GM23338 (cell line): ENCODE measurements at regions not wholly inside any gene's neighbourhood (a gene's known extent, or its start where the extent isn't known, plus 50 kb on each side); places are given as distances from the start of the nearest gene placed in this dataset.

ENCODE experiments used
- ATAC-seq: fragments of 200-7000 bp; cut with Tn5 transposase; 3 replicates; pipeline ENCODE4 v1.9.1; 2020
- DNase-seq: peaks from one replicate; pipeline ENCODE4 v3.0.0-alpha.2; 2015; ENCODE audit warnings: low spot score
- H2AFZ ChIP-seq: fragments of 200-600 bp; sonication (generic); 2 replicates; pipeline ENCODE4 v1.8.0; 2016; ENCODE audit warnings: antibody characterized with exemption, mild to moderate bottlenecking, moderate library complexity
- H3F3A ChIP-seq: fragments of 200-600 bp; sonication (generic); replicated peaks from 2 replicates; pipeline ENCODE4 v1.8.0; 2017; ENCODE audit warnings: antibody characterized with exemption, mixed run types, low read depth
- H3K27ac ChIP-seq: fragments of 200-600 bp; sonication (generic); 2 replicates; pipeline ENCODE4 v1.6.1; 2016; ENCODE audit warnings: low read depth
- H3K27me3 ChIP-seq: fragments of 200-600 bp; sonication (generic); 2 replicates; pipeline ENCODE4 v1.8.0; 2016; ENCODE audit warnings: mild to moderate bottlenecking, mixed run types, moderate library complexity; ENCODE audit not compliant: insufficient read depth
- H3K36me3 ChIP-seq: fragments of 200-600 bp; sonication (generic); 2 replicates; pipeline ENCODE4 v1.8.0; 2016; ENCODE audit warnings: mild to moderate bottlenecking; ENCODE audit not compliant: insufficient read depth
- H3K4me1 ChIP-seq: fragments of 200-600 bp; sonication (generic); 2 replicates; pipeline ENCODE4 v1.8.0; 2016; ENCODE audit warnings: mild to moderate bottlenecking, moderate library complexity; ENCODE audit not compliant: insufficient read depth
- H3K4me2 ChIP-seq: fragments of 200-600 bp; sonication (generic); 2 replicates; pipeline ENCODE4 v1.7.1; 2017; ENCODE audit warnings: mixed run types
- H3K4me3 ChIP-seq: fragments of 200-600 bp; sonication (generic); 2 replicates; pipeline ENCODE4 v1.6.1; 2016; ENCODE audit warnings: mixed run types
- H3K79me2 ChIP-seq: fragments of 200-600 bp; sonication (generic); replicated peaks from 2 replicates; pipeline ENCODE4 v1.8.0; 2017; ENCODE audit warnings: mild to moderate bottlenecking; ENCODE audit not compliant: insufficient read depth
- H3K9me2 ChIP-seq: fragments of 200-600 bp; sonication (generic); 2 replicates; pipeline ENCODE4 v1.8.0; 2017; ENCODE audit not compliant: insufficient read depth
- H4K20me1 ChIP-seq: fragments of 200-600 bp; sonication (generic); replicated peaks from 2 replicates; pipeline ENCODE4 v1.8.0; 2017; ENCODE audit warnings: mild to moderate bottlenecking; ENCODE audit not compliant: insufficient read depth
- H3K27ac Mint-ChIP-seq: 2 replicates; pipeline ENCODE4 v1.8.0; 2020; ENCODE audit warnings: inconsistent platforms, mild to moderate bottlenecking, moderate library complexity, mixed read lengths
- H3K27me3 Mint-ChIP-seq: 3 replicates; pipeline ENCODE4 v1.8.0; 2022; ENCODE audit warnings: low read depth, mild to moderate bottlenecking, moderate library complexity, mixed read lengths, inconsistent platforms; ENCODE audit not compliant: insufficient read depth, poor library complexity
- H3K36me3 Mint-ChIP-seq: 3 replicates; pipeline ENCODE4 v1.8.0; 2021; ENCODE audit warnings: low read depth, mild to moderate bottlenecking, inconsistent platforms, moderate library complexity, mixed read lengths
- H3K4me1 Mint-ChIP-seq: 3 replicates; pipeline ENCODE4 v1.8.0; 2020; ENCODE audit warnings: mild to moderate bottlenecking, inconsistent platforms, mixed read lengths
- H3K4me3 Mint-ChIP-seq: 3 replicates; pipeline ENCODE4 v1.8.0; 2021; ENCODE audit warnings: moderate library complexity, mild to moderate bottlenecking, inconsistent platforms, mixed read lengths
- H3K9me3 Mint-ChIP-seq: 3 replicates; pipeline ENCODE4 v1.8.0; 2020; ENCODE audit warnings: moderate library complexity, mild to moderate bottlenecking, inconsistent platforms, mixed read lengths
- CREB1 ChIP-seq: fragments of 250-450 bp; sonication (Bioruptor Pico); IDR thresholded peaks from 2 replicates; pipeline ENCODE4 v1.5.0; 2020; ENCODE audit warnings: low read depth, mild to moderate bottlenecking, moderate library complexity
- JUNB ChIP-seq: IDR thresholded peaks from one replicate; pipeline ENCODE4 v1.6.1; 2016; ENCODE audit warnings: antibody characterized with exemption; ENCODE audit not compliant: unreplicated experiment
- NANOG ChIP-seq: IDR thresholded peaks from 2 replicates; pipeline ENCODE4 v1.6.1; 2016; ENCODE audit warnings: antibody characterized with exemption, borderline replicate concordance
- POLR2AphosphoS5 ChIP-seq: IDR thresholded peaks from 2 replicates; pipeline ENCODE4 v1.6.1; 2016; ENCODE audit warnings: antibody characterized with exemption, low read depth
- STAT1 ChIP-seq: IDR thresholded peaks from one replicate; pipeline ENCODE4 v1.6.1; 2016; ENCODE audit warnings: antibody characterized with exemption; ENCODE audit not compliant: unreplicated experiment
- ZNF114 ChIP-seq: fragments of 250-450 bp; sonication (Bioruptor Pico); IDR thresholded peaks from 2 replicates; pipeline ENCODE4 v1.5.0; 2020; ENCODE audit warnings: mild to moderate bottlenecking, moderate library complexity
- ZNF331 ChIP-seq: fragments of 250-450 bp; sonication (Bioruptor Pico); IDR thresholded peaks from 2 replicates; pipeline ENCODE4 v1.5.0; 2020; ENCODE audit warnings: low read depth, mild to moderate bottlenecking, moderate library complexity
- TF ChIP-seq, protein P1 (sequence below), 2 experiments: fragments of 200-600 bp in 1 of 2; sonication (generic) in 1 of 2; conservative IDR thresholded peaks; 2 replicates each; pipeline versions ENCODE4 v1.5.1 to v1.6.1; 2016 to 2017; ENCODE audit warnings: antibody characterized with exemption in 2 of 2, low read depth in 2 of 2, mild to moderate bottlenecking in 2 of 2, moderate library complexity in 1 of 2
- TF ChIP-seq, protein P2 (sequence below): IDR thresholded peaks from one replicate; pipeline ENCODE4 v1.6.1; 2018; ENCODE audit warnings: antibody characterized with exemption; ENCODE audit not compliant: unreplicated experiment

DNA sequence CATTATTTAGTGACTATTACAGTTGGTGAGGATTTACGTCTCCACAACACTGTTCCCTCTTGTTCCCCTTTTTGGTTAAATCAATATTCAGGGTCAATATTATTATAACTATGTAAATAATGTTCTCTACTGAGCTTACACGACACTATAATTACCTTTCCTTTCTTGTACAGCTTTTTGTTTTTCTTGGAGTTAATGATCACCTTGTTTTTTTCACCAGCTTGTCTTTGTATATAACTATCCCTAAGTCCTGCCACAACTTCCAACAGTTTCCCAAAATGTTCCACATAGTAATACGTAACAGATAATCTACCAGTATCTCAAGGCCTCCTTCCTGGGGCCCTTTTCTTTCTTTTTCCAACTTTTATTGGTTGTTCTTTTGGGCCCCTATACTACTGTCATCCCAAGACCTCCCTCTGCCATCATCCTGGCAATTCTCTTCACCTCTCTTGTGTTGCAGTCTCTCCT lies 142.0 kb upstream of the SOX4 start (continued):
- TF ChIP-seq, protein P1, sequence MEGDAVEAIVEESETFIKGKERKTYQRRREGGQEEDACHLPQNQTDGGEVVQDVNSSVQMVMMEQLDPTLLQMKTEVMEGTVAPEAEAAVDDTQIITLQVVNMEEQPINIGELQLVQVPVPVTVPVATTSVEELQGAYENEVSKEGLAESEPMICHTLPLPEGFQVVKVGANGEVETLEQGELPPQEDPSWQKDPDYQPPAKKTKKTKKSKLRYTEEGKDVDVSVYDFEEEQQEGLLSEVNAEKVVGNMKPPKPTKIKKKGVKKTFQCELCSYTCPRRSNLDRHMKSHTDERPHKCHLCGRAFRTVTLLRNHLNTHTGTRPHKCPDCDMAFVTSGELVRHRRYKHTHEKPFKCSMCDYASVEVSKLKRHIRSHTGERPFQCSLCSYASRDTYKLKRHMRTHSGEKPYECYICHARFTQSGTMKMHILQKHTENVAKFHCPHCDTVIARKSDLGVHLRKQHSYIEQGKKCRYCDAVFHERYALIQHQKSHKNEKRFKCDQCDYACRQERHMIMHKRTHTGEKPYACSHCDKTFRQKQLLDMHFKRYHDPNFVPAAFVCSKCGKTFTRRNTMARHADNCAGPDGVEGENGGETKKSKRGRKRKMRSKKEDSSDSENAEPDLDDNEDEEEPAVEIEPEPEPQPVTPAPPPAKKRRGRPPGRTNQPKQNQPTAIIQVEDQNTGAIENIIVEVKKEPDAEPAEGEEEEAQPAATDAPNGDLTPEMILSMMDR (conservative IDR thresholded peaks at IDR 0.05; ENCODE audit: low read depth in 2 of 2): no peak
- TF ChIP-seq STAT1: no peak
- no peak for TF ChIP-seq POLR2AphosphoS5
- TF ChIP-seq ZNF114 (CRISPR knock-in tag): no peak
- no peak for TF ChIP-seq NANOG
- TF ChIP-seq JUNB: no peak
- TF ChIP-seq ZNF331 (CRISPR knock-in tag): no peak
- TF ChIP-seq, protein P2, sequence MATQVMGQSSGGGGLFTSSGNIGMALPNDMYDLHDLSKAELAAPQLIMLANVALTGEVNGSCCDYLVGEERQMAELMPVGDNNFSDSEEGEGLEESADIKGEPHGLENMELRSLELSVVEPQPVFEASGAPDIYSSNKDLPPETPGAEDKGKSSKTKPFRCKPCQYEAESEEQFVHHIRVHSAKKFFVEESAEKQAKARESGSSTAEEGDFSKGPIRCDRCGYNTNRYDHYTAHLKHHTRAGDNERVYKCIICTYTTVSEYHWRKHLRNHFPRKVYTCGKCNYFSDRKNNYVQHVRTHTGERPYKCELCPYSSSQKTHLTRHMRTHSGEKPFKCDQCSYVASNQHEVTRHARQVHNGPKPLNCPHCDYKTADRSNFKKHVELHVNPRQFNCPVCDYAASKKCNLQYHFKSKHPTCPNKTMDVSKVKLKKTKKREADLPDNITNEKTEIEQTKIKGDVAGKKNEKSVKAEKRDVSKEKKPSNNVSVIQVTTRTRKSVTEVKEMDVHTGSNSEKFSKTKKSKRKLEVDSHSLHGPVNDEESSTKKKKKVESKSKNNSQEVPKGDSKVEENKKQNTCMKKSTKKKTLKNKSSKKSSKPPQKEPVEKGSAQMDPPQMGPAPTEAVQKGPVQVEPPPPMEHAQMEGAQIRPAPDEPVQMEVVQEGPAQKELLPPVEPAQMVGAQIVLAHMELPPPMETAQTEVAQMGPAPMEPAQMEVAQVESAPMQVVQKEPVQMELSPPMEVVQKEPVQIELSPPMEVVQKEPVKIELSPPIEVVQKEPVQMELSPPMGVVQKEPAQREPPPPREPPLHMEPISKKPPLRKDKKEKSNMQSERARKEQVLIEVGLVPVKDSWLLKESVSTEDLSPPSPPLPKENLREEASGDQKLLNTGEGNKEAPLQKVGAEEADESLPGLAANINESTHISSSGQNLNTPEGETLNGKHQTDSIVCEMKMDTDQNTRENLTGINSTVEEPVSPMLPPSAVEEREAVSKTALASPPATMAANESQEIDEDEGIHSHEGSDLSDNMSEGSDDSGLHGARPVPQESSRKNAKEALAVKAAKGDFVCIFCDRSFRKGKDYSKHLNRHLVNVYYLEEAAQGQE: no peak

DNA sequence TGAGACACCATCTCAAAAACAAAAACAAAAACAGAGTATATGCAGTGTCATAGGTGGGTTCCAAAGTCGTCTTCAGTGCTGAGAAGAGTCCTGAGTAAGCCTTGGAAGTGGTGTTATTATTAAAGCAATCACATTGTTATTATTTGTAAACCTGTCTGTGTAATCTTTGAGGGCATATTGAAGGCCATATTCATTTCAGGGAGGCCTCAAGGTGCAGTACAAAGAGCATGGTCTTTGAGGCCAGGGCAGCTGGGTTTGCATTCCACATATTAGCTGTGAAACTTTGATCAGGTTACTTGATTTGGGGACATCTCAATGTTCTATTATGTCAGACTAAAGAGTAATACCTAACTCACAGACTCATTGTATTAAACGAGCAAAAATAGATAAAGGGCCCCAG lies 139.3 kb upstream of the SOX4 start:
- Mint-ChIP-seq H3K9me3 (no peaks in the 10 kb centered on the region), H3K36me3 (no peaks in the 10 kb centered on the region), H3K4me3 (no peak overlapping the region), H3K4me1 (no peaks in the 10 kb centered on the region), H3K27ac (no peak overlapping the region), H3K27me3 (no peaks in the 10 kb centered on the region)
- H2AFZ ChIP-seq: no peak overlapping the region
- DNase-seq: no peak
- H3K4me2 ChIP-seq: no peak overlapping the region
- no peak overlapping the region for H3K4me3 ChIP-seq
- H3K79me2 ChIP-seq: no peaks in the 10 kb centered on the region
- H3K27me3 ChIP-seq: no peaks in the 10 kb centered on the region
- H3K36me3 ChIP-seq: no peaks in the 10 kb centered on the region
- no peak for ATAC-seq
- TF ChIP-seq, protein P1 (conservative IDR thresholded peaks at IDR 0.05; ENCODE audit: low read depth in 2 of 2): no peak
- TF ChIP-seq NANOG: no peak
- no peak for TF ChIP-seq ZNF331 (CRISPR knock-in tag)
- TF ChIP-seq CREB1 (CRISPR knock-in tag): no peak
- TF ChIP-seq ZNF114 (CRISPR knock-in tag): no peak
- TF ChIP-seq, protein P2: no peak
- no peaks in the 10 kb centered on the region for H3F3A ChIP-seq
- no peak overlapping the region for H3K27ac ChIP-seq
- H4K20me1 ChIP-seq: no peaks in the 10 kb centered on the region
- H3K9me2 ChIP-seq: no peaks in the 10 kb centered on the region
- no peaks in the 10 kb centered on the region for H3K4me1 ChIP-seq
